GM23338 (cell line): ENCODE measurements at regions not wholly inside any gene's neighbourhood (a gene's known extent, or its start where the extent isn't known, plus 50 kb on each side); places are given as distances from the start of the nearest gene placed in this dataset.

Experiments
- ATAC-seq: fragments of 200-7000 bp; cut with Tn5 transposase; 3 replicates; pipeline ENCODE4 v1.9.1; 2020
- DNase-seq: peaks from one replicate; pipeline ENCODE4 v3.0.0-alpha.2; 2015; ENCODE audit warnings: low spot score
- H2AFZ ChIP-seq: fragments of 200-600 bp; sonication (generic); 2 replicates; pipeline ENCODE4 v1.8.0; 2016; ENCODE audit warnings: antibody characterized with exemption, mild to moderate bottlenecking, moderate library complexity
- H3F3A ChIP-seq: fragments of 200-600 bp; sonication (generic); replicated peaks from 2 replicates; pipeline ENCODE4 v1.8.0; 2017; ENCODE audit warnings: antibody characterized with exemption, mixed run types, low read depth
- H3K27ac ChIP-seq: fragments of 200-600 bp; sonication (generic); 2 replicates; pipeline ENCODE4 v1.6.1; 2016; ENCODE audit warnings: low read depth
- H3K27me3 ChIP-seq: fragments of 200-600 bp; sonication (generic); 2 replicates; pipeline ENCODE4 v1.8.0; 2016; ENCODE audit warnings: mild to moderate bottlenecking, mixed run types, moderate library complexity; ENCODE audit not compliant: insufficient read depth
- H3K36me3 ChIP-seq: fragments of 200-600 bp; sonication (generic); 2 replicates; pipeline ENCODE4 v1.8.0; 2016; ENCODE audit warnings: mild to moderate bottlenecking; ENCODE audit not compliant: insufficient read depth
- H3K4me1 ChIP-seq: fragments of 200-600 bp; sonication (generic); 2 replicates; pipeline ENCODE4 v1.8.0; 2016; ENCODE audit warnings: mild to moderate bottlenecking, moderate library complexity; ENCODE audit not compliant: insufficient read depth
- H3K4me2 ChIP-seq: fragments of 200-600 bp; sonication (generic); 2 replicates; pipeline ENCODE4 v1.7.1; 2017; ENCODE audit warnings: mixed run types
- H3K4me3 ChIP-seq: fragments of 200-600 bp; sonication (generic); 2 replicates; pipeline ENCODE4 v1.6.1; 2016; ENCODE audit warnings: mixed run types
- H3K79me2 ChIP-seq: fragments of 200-600 bp; sonication (generic); replicated peaks from 2 replicates; pipeline ENCODE4 v1.8.0; 2017; ENCODE audit warnings: mild to moderate bottlenecking; ENCODE audit not compliant: insufficient read depth
- H3K9me2 ChIP-seq: fragments of 200-600 bp; sonication (generic); 2 replicates; pipeline ENCODE4 v1.8.0; 2017; ENCODE audit not compliant: insufficient read depth
- H4K20me1 ChIP-seq: fragments of 200-600 bp; sonication (generic); replicated peaks from 2 replicates; pipeline ENCODE4 v1.8.0; 2017; ENCODE audit warnings: mild to moderate bottlenecking; ENCODE audit not compliant: insufficient read depth
- H3K27ac Mint-ChIP-seq: 2 replicates; pipeline ENCODE4 v1.8.0; 2020; ENCODE audit warnings: inconsistent platforms, mild to moderate bottlenecking, moderate library complexity, mixed read lengths
- H3K27me3 Mint-ChIP-seq: 3 replicates; pipeline ENCODE4 v1.8.0; 2022; ENCODE audit warnings: low read depth, mild to moderate bottlenecking, moderate library complexity, mixed read lengths, inconsistent platforms; ENCODE audit not compliant: insufficient read depth, poor library complexity
- H3K36me3 Mint-ChIP-seq: 3 replicates; pipeline ENCODE4 v1.8.0; 2021; ENCODE audit warnings: low read depth, mild to moderate bottlenecking, inconsistent platforms, moderate library complexity, mixed read lengths
- H3K4me1 Mint-ChIP-seq: 3 replicates; pipeline ENCODE4 v1.8.0; 2020; ENCODE audit warnings: mild to moderate bottlenecking, inconsistent platforms, mixed read lengths
- H3K4me3 Mint-ChIP-seq: 3 replicates; pipeline ENCODE4 v1.8.0; 2021; ENCODE audit warnings: moderate library complexity, mild to moderate bottlenecking, inconsistent platforms, mixed read lengths
- H3K9me3 Mint-ChIP-seq: 3 replicates; pipeline ENCODE4 v1.8.0; 2020; ENCODE audit warnings: moderate library complexity, mild to moderate bottlenecking, inconsistent platforms, mixed read lengths
- CREB1 ChIP-seq: fragments of 250-450 bp; sonication (Bioruptor Pico); IDR thresholded peaks from 2 replicates; pipeline ENCODE4 v1.5.0; 2020; ENCODE audit warnings: low read depth, mild to moderate bottlenecking, moderate library complexity
- CTCF ChIP-seq, 2 experiments: fragments of 200-600 bp in 1 of 2; sonication (generic) in 1 of 2; conservative IDR thresholded peaks; 2 replicates each; pipeline versions ENCODE4 v1.5.1 to v1.6.1; 2016 to 2017; ENCODE audit warnings: antibody characterized with exemption in 2 of 2, low read depth in 2 of 2, mild to moderate bottlenecking in 2 of 2, moderate library complexity in 1 of 2
- ETS1 ChIP-seq: IDR thresholded peaks from 2 replicates; pipeline ENCODE4 v1.6.1; 2016; ENCODE audit warnings: antibody characterized with exemption
- EZH2 ChIP-seq: fragments of 200-600 bp; sonication (generic); IDR thresholded peaks from one replicate; pipeline ENCODE4 v1.8.0; 2017; ENCODE audit warnings: antibody characterized with exemption, mild to moderate bottlenecking, low read depth; ENCODE audit not compliant: unreplicated experiment
- EZH2phosphoT487 ChIP-seq: fragments of 200-600 bp; sonication (generic); IDR thresholded peaks from one replicate; pipeline ENCODE4 v1.8.1; 2018; ENCODE audit warnings: antibody characterized with exemption; ENCODE audit not compliant: unreplicated experiment
- NANOG ChIP-seq: IDR thresholded peaks from 2 replicates; pipeline ENCODE4 v1.6.1; 2016; ENCODE audit warnings: antibody characterized with exemption, borderline replicate concordance
- POLR2AphosphoS5 ChIP-seq: IDR thresholded peaks from 2 replicates; pipeline ENCODE4 v1.6.1; 2016; ENCODE audit warnings: antibody characterized with exemption, low read depth

GRCh38 chr3:62997369-62997768 lies 122.2 kb upstream of the CADPS start:
- no peak overlapping the region for H3K4me3 Mint-ChIP-seq
- DNase-seq (no peak), ATAC-seq (no peak)
- H3K4me1 Mint-ChIP-seq = peaks cover 20% of the 10 kb centered on the region
- peaks cover 6% of the 10 kb centered on the region for H3K4me1 ChIP-seq
- peaks cover 10% of the 10 kb centered on the region for H3K36me3 Mint-ChIP-seq
- H3F3A ChIP-seq = no peaks in the 10 kb centered on the region
- H3K27me3 ChIP-seq = no peaks in the 10 kb centered on the region
- H3K9me2 ChIP-seq = no peaks in the 10 kb centered on the region; the same call in 1 of the 2 replicates
- no peak overlapping the region for H3K27ac ChIP-seq
- H3K27me3 Mint-ChIP-seq = peaks cover 1% of the 10 kb centered on the region
- H3K4me2 ChIP-seq = no peak overlapping the region
- TF ChIP-seq POLR2AphosphoS5 = no peak
- TF ChIP-seq ETS1 = no peak
- TF ChIP-seq NANOG = no peak
- no peak for TF ChIP-seq CTCF (conservative IDR thresholded peaks at IDR 0.05; ENCODE audit: low read depth in 2 of 2)
- no peak for TF ChIP-seq EZH2
- no peak overlapping the region for H3K27ac Mint-ChIP-seq
- H3K4me3 ChIP-seq = no peak overlapping the region
- H2AFZ ChIP-seq = no peak overlapping the region
- H3K79me2 ChIP-seq = no peaks in the 10 kb centered on the region
- no peaks in the 10 kb centered on the region for H3K36me3 ChIP-seq
- peaks cover under 1% of the 10 kb centered on the region; the same call in 2 of the 3 replicates for H3K9me3 Mint-ChIP-seq
- H4K20me1 ChIP-seq = no peaks in the 10 kb centered on the region

- Histone ChIP-seq H3K9me2 (no peaks in the 10 kb centered on the region), H3K27me3 (no peaks in the 10 kb centered on the region), H3K4me1 (peaks cover 6% of the 10 kb centered on the region), H3F3A (no peaks in the 10 kb centered on the region), H3K27ac (no peak overlapping the region), H2AFZ (no peak overlapping the region), H3K36me3 (no peaks in the 10 kb centered on the region), H3K4me3 (no peak overlapping the region), H3K79me2 (no peaks in the 10 kb centered on the region), H4K20me1 (no peaks in the 10 kb centered on the region), H3K4me2 (no peak overlapping the region)
- H3K9me3 Mint-ChIP-seq = peaks cover 7% of the 10 kb centered on the region; the same call in 2 of the 3 replicates
- peaks cover 1% of the 10 kb centered on the region for H3K27me3 Mint-ChIP-seq
- H3K36me3 Mint-ChIP-seq = peaks cover 17% of the 10 kb centered on the region
- no peak for DNase-seq
- no peak overlapping the region for H3K27ac Mint-ChIP-seq
- no peak for TF ChIP-seq NANOG
- ATAC-seq = no peak
- no peak overlapping the region for H3K4me3 Mint-ChIP-seq
- H3K4me1 Mint-ChIP-seq = peaks cover 20% of the 10 kb centered on the region
Measured at GRCh38 chr3:62999158-62999557, 123.9 kb upstream of the CADPS start.

- DNase-seq (no peak), ATAC-seq (no peak)
- Mint-ChIP-seq H3K36me3 (peaks cover 21% of the 10 kb centered on the region), H3K4me1 (peaks cover 14% of the 10 kb centered on the region), H3K27me3 (peaks cover 1% of the 10 kb centered on the region), H3K27ac (no peak overlapping the region), H3K9me3 (peaks cover 9% of the 10 kb centered on the region; the same call in 2 of the 3 replicates), H3K4me3 (no peak overlapping the region)
- H3K27ac ChIP-seq = no peak overlapping the region
- no peaks in the 10 kb centered on the region for H3K36me3 ChIP-seq
- no peaks in the 10 kb centered on the region for H3K79me2 ChIP-seq
- H4K20me1 ChIP-seq = no peaks in the 10 kb centered on the region
- H3F3A ChIP-seq = no peaks in the 10 kb centered on the region
- no peak overlapping the region for H2AFZ ChIP-seq
- H3K4me1 ChIP-seq = peaks cover 6% of the 10 kb centered on the region
- H3K9me2 ChIP-seq = no peaks in the 10 kb centered on the region
- H3K27me3 ChIP-seq = no peaks in the 10 kb centered on the region
- TF ChIP-seq CREB1 (CRISPR knock-in tag) = no peak
- TF ChIP-seq EZH2phosphoT487 = no peak
- H3K4me3 ChIP-seq = no peak overlapping the region
- H3K4me2 ChIP-seq = no peak overlapping the region
Measured at GRCh38 chr3:62999791-63000190, 124.6 kb upstream of the CADPS start.
